HG02943 (cell line): ENCODE measurements at regions not wholly inside any gene's neighbourhood (a gene's known extent, or its start where the extent isn't known, plus 50 kb on each side); places are given as distances from the start of the nearest gene placed in this dataset.
"Not testable (repeated sequence)": the region's sequence is repeated elsewhere in the genome, so short reads cannot be mapped to it uniquely, and the experiment has no call there.

Experiments used
- ATAC-seq: cut with Tn5 transposase; IDR thresholded peaks from one replicate; pipeline ENCODE4 v1.9.1; 2021; ENCODE audit warnings: mild to moderate bottlenecking, low read depth, moderate library complexity; ENCODE audit not compliant: unreplicated experiment

GRCh38 chr2:89795530-89795929, 1104.1 kb downstream of the RPIA start:
- not testable (repeated sequence) for ATAC-seq

DNA sequence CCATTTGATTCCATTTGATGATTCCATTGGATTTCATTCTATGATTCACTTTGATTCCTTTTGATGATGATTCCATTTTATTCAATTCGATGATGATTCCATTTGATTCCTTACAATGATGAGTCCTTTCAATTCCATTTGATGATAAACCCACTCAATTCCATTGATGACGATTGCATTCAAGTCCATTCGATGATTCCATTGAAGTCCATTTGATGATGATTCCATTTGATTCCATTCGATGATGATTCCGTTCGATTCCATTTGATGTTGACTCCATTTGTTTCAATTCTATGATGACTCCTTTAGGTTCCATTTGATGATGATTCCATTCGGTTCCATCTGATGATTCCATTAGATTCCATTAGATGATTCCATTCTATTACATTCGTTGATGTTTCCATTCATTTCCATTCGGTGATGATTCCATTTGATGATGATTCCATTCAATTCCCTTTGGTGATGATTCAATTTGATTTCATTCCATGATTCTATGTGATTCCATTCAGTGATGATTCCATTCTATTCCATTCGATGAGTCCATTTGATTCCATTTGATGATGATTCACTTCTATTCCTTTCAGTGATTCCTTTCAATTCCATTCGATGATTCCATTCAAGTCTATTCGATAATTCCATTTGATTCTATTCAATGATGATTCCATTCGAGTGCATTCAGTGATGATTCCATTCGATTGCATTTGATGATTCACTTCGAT, 1106.0 kb downstream of the RPIA start:
- ATAC-seq, result no peak

GRCh38 chr2:89801207-89801606, 1109.7 kb downstream of the RPIA start:
- ATAC-seq, result not testable (repeated sequence)

DNA sequence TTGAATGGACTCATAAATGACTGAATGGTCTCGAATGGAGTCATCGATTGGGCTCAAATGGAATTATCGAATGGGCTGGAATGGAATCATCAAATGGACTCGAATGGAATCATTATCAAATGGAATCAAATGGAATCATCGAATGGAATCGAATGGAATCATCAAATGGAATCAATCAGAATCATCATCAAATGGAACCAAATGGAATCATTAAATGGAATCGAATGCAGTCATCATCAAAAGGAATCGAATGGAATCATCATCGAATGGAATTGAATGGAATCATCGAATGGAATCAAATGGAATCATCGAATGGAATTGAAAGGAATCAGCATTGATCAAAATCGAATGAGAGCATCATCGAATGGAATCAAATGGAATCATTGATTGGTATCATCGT, 1114.9 kb downstream of the RPIA start:
- ATAC-seq, result not testable (repeated sequence)

GRCh38 chr2:89811295-89811694, 1119.8 kb downstream of the RPIA start:
- no peak for ATAC-seq

DNA sequence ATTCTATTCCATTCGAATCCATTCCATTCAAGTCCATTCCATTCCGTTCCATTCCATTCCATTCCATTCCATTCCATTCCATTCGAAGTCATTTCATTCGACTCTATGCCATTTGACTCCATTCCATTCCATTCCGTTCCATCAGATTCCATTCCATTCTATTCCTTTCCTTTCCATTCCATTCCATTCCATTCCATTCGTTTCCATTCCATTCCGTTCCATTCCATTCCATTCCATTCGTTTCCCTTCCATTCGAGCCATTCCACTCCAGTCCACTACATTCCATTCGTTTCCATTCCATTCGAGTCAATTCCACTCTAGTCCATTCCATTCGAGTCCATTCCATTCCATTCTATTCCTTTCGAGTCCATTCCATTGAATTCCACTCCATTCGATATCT, 1120.4 kb downstream of the RPIA start:
- ATAC-seq, result not testable (repeated sequence)

GRCh38 chr2:89814359-89814758, 1122.9 kb downstream of the RPIA start:
- not testable (repeated sequence) for ATAC-seq

- ATAC-seq, result no peak
These were observed 1127.4 kb downstream of the RPIA start for GRCh38 chr2:89818873-89819272.

- no peak for ATAC-seq
These were observed 1128.3 kb downstream of the RPIA start for GRCh38 chr2:89819809-89820208.

- ATAC-seq, result no peak
These were observed 1128.8 kb downstream of the RPIA start for GRCh38 chr2:89820248-89820647.

DNA sequence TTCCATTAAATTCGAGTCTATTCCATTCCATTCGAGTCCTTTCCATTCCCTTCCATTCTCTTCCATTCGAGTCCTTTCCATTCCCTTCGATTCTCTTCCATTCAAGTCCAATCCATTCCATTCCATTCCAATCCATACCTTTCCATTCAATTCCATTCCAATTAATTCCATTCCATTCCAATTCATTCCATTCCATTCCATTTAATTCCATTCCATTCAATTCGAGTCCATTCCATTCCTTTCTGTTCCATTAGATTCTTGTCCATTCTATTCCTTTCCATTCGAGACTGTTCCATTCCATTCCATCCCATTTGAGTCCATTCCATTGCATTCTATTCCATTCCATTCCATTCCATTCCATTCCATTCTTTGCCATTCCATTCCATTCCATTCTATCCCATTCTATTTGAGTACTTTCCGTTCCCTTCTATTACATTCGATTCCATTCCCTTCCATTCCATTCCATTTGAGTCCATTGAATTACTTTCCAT, 1130.0 kb downstream of the RPIA start:
- ATAC-seq, result no peak

GRCh38 chr2:89822342-89822741, 1130.9 kb downstream of the RPIA start:
- not testable (repeated sequence) for ATAC-seq

GRCh38 chr2:89823556-89823955, 1132.1 kb downstream of the RPIA start:
- no peak for ATAC-seq

GRCh38 chr2:89825034-89825433, 1133.6 kb downstream of the RPIA start:
- ATAC-seq, result no peak

DNA sequence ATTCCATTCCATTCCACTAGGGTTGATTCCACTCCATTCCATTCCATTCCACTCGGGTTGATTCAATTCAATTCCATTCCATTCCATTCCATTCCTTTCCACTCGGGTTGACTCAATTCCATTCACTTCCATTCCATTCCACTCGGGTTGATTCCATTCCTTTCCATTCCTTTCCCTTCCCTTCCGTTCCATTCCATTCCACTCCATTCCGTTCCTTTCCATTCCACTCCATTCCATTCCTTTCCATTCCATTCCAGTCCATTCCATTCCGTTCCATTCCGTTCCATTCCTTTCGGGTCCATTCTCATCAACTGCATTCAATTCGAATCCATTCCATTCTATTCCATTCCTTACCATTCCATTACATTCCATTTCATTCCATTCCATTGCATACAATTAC, 1135.3 kb downstream of the RPIA start:
- ATAC-seq, result not testable (repeated sequence)

DNA sequence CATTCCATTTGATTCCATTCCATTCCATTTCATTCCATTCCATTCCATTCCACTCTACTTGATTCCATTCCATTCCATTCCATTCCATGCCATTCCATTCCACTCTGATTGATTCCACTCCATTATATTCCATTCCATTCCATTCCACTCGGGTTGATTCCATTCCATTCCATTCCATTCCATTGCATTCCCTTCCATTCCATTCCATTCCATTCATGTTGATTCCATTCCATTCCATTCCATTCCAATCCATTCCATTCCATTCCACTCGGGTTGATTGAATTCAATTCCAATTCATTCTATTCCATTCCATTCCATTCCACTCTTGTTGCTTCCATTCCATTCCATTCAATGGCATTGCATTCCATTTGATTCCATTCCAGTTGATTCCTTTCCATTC, 1136.4 kb downstream of the RPIA start:
- not testable (repeated sequence) for ATAC-seq

GRCh38 chr2:89828416-89828815, 1136.9 kb downstream of the RPIA start:
- not testable (repeated sequence) for ATAC-seq

DNA sequence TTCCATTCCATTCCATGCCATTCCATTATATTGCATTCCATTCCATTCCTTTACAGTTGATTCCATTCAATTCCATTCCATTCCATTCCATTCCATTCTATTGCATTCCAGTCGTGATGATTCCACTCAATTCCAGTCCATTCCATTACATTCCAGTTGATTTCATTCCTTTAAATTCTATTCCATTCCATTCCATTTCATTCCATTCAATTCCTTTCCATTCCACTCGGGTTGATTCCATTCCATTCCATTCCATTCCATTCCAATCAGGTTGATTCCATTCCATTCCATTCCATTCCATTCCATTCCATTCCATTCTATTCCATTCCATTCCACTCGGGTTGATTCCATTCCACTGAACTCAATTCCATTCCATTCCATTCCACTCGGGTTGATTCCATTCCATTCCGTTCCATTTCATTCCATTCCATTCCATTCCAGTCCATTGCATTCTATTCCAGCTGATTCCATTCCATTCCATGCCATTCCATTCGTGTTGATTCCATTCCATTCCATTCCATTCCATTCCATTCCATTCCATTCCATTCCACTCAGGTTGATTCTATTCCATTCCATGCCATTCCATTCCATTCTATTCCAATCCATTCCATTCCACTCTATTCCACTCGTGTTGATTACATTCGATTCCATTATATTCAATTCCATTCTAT, 1137.6 kb downstream of the RPIA start:
- peak; percentile 36 for ATAC-seq

DNA sequence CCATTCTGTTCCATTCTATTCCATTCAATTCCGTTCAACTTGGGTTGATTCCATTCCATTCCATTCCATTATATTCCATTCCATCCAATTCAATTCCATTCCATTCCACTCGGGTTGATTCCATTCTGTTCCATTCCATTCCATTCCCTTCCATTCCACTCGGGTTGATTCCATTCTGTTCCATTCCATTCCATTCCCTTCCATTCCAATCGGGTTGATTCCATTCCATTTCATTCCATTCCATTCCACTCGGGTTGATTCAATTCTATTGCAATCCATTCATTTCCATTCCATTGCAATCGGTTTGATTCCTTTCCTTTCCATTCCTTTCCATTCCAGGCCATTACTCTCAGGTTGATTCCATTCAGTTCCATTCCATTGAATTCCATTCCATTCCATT, 1138.4 kb downstream of the RPIA start:
- no peak for ATAC-seq

DNA sequence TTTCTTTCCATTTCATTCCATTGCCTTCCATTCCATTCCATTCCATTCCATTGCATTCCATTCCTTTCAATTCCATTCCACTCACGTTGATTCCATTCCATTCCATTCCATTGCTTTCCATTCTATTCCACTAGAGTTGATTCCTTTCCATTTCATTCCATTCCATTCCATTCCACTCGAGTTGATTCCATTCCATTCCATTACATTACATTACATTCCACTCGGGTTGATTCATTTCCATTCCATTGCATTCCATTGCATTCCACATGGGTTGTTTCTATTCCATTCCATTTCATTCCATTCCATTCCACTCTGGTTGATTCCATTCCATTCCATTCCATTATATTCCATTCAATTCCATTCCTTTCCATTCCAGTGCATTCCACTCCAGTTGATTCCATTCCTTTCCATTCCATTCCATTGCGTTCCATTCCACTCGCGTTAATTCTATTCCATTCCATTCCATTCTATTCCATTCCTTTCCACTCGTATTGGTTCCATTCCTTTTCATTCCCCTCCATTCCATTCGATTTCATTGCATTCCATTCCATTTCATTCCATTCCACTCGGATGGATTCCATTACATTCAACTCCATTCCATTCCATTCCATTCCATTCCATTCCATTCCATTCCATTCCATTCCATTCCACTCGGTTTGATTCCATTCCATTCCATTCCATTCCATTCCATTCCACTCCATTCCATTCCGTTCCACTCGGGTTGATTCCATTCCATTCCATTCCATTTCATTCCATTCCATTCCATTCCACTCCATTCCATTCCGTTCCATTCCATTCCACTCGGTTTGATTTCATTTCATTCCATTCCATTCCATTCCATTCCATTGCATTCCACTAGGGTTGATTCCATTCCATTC, 1139.1 kb downstream of the RPIA start:
- ATAC-seq, result peak; percentile 48
